SK-N-SH treated with all-trans-retinoic acid at 6 μM for 48 hours (cell line): ENCODE measurements at regions not wholly inside any gene's neighbourhood (a gene's known extent, or its start where the extent isn't known, plus 50 kb on each side); places are given as distances from the start of the nearest gene placed in this dataset.

Source experiments
- ARNTL ChIP-seq: fragments of 450-650 bp; formaldehyde crosslinking; IDR thresholded peaks from 2 replicates; pipeline ENCODE4 v1.5.0; 2020; ENCODE audit warnings: low read depth, mild to moderate bottlenecking, moderate library complexity, borderline replicate concordance
- BACH2 ChIP-seq: fragments of 250-450 bp; sonication (Bioruptor Pico); IDR thresholded peaks from 2 replicates; pipeline ENCODE4 v1.9.0; 2021; ENCODE audit warnings: mild to moderate bottlenecking, borderline replicate concordance
- ESRRG ChIP-seq: fragments of 250-450 bp; sonication (Bioruptor Pico); IDR thresholded peaks from 2 replicates; pipeline ENCODE4 v1.6.1; 2021; ENCODE audit warnings: mild to moderate bottlenecking
- OSR1 ChIP-seq: fragments of 250-450 bp; sonication (Bioruptor Pico); IDR thresholded peaks from 2 replicates; pipeline ENCODE4 v1.8.0; 2022; ENCODE audit warnings: moderate library complexity, mild to moderate bottlenecking, inconsistent platforms
- PATZ1 ChIP-seq: fragments of 250-450 bp; sonication (Bioruptor Pico); IDR thresholded peaks from 2 replicates; pipeline ENCODE4 v1.8.0; 2020; ENCODE audit warnings: mild to moderate bottlenecking, moderate library complexity, borderline replicate concordance
- SNAI2 ChIP-seq: fragments of 250-450 bp; sonication (Bioruptor Pico); IDR thresholded peaks from 2 replicates; pipeline ENCODE4 v1.5.0; 2020; ENCODE audit warnings: mild to moderate bottlenecking, moderate library complexity
- ZFP3 ChIP-seq: fragments of 250-450 bp; sonication (Bioruptor Pico); IDR thresholded peaks from 2 replicates; pipeline ENCODE4 v1.5.0; 2020; ENCODE audit warnings: mild to moderate bottlenecking, moderate library complexity
- ZNF70 ChIP-seq: fragments of 450-650 bp; formaldehyde crosslinking; IDR thresholded peaks from 2 replicates; pipeline ENCODE4 v1.5.0; 2020; ENCODE audit warnings: mild to moderate bottlenecking, moderate library complexity

- no peak for TF ChIP-seq SNAI2 (CRISPR knock-in tag)
- TF ChIP-seq BACH2 (CRISPR knock-in tag) = no peak
- TF ChIP-seq ZNF70 (CRISPR knock-in tag) = no peak
- TF ChIP-seq OSR1 (CRISPR knock-in tag) = no peak
- no peak for TF ChIP-seq ZFP3 (CRISPR knock-in tag)
- TF ChIP-seq ESRRG = no peak
- no peak for TF ChIP-seq ARNTL
- no peak for TF ChIP-seq PATZ1 (CRISPR knock-in tag)
Measured at GRCh38 chr3:168341956-168342936, 246.5 kb upstream of the GOLIM4 start.
